ENCODE measurements at regions not wholly inside any gene's neighbourhood (a gene's known extent, or its start where the extent isn't known, plus 50 kb on each side); places are given as distances from the start of the nearest gene placed in this dataset.

DNA sequence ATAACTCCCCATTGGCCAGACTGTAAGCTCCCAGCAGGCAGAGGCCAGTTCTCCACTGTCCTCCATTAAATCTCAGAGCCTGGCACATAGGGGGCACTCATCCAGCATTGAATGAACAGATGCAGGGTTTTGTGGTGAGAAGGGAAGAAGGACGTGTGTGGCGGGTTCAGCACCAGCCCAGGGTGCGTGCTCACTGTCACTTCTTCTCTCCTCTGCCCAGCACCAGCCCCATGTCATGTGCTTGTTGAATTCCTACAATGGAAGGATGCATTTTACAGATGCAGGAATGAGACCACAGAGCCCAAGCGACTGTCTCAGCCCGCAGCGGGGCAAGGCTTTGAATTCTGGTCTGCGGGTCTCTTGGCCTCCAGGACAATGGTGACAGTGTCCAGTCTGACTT is 149.9 kb downstream of the CEBPB start:
- TF ChIP-seq, protein P1, sequence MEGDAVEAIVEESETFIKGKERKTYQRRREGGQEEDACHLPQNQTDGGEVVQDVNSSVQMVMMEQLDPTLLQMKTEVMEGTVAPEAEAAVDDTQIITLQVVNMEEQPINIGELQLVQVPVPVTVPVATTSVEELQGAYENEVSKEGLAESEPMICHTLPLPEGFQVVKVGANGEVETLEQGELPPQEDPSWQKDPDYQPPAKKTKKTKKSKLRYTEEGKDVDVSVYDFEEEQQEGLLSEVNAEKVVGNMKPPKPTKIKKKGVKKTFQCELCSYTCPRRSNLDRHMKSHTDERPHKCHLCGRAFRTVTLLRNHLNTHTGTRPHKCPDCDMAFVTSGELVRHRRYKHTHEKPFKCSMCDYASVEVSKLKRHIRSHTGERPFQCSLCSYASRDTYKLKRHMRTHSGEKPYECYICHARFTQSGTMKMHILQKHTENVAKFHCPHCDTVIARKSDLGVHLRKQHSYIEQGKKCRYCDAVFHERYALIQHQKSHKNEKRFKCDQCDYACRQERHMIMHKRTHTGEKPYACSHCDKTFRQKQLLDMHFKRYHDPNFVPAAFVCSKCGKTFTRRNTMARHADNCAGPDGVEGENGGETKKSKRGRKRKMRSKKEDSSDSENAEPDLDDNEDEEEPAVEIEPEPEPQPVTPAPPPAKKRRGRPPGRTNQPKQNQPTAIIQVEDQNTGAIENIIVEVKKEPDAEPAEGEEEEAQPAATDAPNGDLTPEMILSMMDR (conservative IDR thresholded peaks at IDR 0.05; ENCODE audit: low read depth, low read length), result no peak
- no peak overlapping the region for H3K4me3 ChIP-seq (ENCODE audit: low read length)
- no peak for DNase-seq (ENCODE audit: low read depth)

DNA sequence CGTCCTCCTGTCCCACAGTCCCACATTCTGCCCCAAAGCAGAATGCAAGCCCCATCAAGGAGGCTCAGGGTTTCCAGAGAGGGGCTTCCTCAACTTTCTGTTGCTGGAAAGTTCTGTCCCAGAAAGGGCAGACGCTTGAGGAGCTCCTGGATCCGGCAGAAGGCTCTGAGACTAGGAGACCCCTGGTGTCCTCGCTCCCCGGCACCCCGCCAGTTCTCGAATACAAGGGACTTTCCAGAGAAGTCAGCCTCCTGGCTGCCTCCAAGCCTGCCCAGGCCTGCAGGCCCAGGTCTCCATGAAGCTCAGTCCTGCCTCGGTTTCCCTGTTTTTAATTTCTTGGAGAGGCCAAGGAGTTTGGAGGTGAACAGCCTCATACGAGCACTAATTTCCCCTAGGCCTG is 150.4 kb downstream of the CEBPB start:
- no peak overlapping the region for H3K4me3 ChIP-seq (ENCODE audit: low read length)
- no peak for DNase-seq (ENCODE audit: low read depth)
- TF ChIP-seq, protein P1 (conservative IDR thresholded peaks at IDR 0.05; ENCODE audit: low read depth, low read length), result no peak

DNA sequence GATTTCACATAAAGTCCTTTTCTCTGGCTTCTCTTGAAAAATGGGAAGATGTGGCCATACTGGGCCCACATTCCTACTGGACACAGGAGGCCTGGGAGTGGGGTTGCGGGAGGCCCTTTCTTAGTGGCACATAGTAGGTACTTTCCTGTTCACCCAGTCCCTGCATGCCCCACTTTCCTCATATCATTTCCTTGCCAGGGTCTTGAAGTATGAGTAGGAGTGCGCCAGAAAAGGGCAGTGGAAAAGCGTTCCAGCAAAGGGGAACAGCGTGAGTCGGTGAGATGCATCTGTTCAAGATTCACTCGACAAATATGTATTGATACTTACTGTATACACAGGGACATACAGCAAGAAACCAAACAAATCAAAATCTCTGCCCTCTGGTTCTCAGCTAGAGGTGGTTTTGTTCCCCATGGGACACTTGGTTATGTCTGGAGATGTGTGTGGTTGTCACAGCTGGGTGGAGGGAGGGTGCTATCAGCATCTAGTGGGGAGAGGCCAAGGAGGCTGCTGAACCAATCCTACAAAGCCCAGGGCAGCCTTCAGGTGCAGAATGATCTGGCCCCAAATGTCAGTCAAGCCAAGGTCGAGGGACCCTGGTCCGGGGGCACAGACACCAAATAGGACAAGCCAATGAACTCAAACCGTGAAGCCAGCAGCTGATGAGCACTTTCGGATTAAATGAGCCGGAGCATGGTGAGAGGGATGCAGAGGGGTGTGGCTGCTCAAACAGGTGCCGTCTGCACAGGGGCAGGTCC is 151.4 kb downstream of the CEBPB start:
- no peak overlapping the region for H3K4me3 ChIP-seq (ENCODE audit: low read length)
- DNase-seq (ENCODE audit: low read depth), result no peak
- TF ChIP-seq, protein P1 (conservative IDR thresholded peaks at IDR 0.05; ENCODE audit: low read depth, low read length), result no peak

DNA sequence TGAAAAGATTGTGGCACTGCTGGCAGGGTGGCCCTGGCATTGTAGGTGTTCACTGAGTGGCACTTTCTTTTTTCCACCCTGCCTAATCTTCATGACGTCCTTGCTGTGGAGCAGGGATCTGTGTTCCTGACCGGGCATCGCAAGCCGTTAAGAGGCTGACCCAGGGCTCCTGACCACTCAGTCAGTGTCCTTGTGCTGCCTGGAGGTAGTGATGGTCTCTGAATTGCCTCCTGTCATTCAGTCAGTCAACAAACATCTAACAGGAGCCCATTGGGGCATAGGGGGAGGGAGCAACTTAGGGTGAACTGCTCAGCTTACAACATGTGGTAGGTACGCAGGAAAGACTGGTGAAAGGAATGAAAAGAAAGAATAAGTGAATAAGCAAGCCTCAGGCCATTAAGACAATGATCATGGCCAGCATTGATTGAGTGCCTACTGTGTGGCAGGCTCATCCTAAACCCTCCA is 152.0 kb downstream of the CEBPB start:
- no peak for DNase-seq (ENCODE audit: low read depth)

DNA sequence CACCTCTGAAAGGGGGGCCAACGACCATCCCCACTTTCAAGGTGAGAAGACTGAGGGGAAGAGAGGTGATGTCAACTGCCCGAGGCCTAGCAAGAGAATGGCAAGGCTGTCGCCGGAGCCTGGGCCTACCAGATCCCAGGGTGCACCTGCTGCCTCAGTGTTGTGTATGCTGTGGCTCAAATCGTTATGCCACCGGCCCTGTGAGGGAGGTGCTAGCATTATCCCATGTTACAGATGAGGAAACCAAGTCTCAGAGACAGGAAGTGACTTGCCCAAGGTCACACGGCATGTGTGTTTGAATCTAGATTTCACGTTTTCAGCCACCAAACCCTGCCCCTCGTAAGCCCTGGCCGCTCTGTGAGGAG is 152.5 kb downstream of the CEBPB start:
- H3K4me3 ChIP-seq (ENCODE audit: low read length), result no peak overlapping the region
- TF ChIP-seq, protein P1 (conservative IDR thresholded peaks at IDR 0.05; ENCODE audit: low read depth, low read length), result no peak
- DNase-seq (ENCODE audit: low read depth), result no peak

More for the DNA sequence above, 152.0 kb downstream of the CEBPB start:
- TF ChIP-seq, protein P1 (conservative IDR thresholded peaks at IDR 0.05; ENCODE audit: low read depth, low read length), result no peak
- H3K4me3 ChIP-seq (ENCODE audit: low read length), result no peak overlapping the region

DNA sequence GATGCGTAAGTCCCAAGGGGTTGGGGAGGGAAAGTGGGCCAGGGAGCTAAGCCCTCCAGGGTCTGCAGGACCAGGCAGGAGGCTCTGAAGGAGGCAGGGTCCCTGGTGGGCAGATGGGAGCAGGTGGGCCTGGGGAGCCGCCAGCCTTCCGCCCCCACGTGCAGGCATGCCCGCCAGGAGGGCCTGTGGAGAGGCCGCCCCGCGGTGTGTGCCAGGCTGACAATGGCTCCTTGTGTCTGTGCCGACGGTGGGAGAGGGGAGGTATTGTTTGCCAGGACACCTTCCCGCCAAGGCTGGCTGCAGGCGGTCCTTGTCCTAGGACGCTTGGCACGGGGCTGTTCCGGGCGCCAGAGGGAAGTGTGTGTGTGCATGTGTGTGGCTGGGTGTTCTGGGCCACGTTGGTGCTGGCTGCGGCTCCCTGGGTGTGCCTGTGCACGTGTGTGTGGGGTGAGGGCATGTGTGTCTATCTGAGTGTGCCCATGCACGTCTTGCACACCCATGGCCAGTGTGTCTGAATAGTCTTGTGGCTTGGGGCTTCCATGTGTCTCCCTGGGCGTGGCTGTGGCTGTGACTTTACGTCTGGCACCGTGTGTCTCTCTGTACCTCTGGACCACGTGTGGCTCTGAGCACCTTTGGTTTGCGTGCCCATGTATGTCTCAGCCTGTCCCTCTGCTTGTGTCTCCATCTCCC is 153.0 kb downstream of the CEBPB start:
- DNase-seq (ENCODE audit: low read depth), result no peak
- TF ChIP-seq, protein P1 (conservative IDR thresholded peaks at IDR 0.05; ENCODE audit: low read depth, low read length), result no peak
- H3K4me3 ChIP-seq (ENCODE audit: low read length), result no peak overlapping the region
